Lower leg skin (tissue), 3 donors: ENCODE measurements at regions not wholly inside any gene's neighbourhood (a gene's known extent, or its start where the extent isn't known, plus 50 kb on each side); places are given as distances from the start of the nearest gene placed in this dataset.

Experiments
- CTCF ChIP-seq, 3 donors: fragments of 450-650 bp; IDR thresholded peaks; one replicate each; pipeline ENCODE4 v1.5.1; 2016; ENCODE audit warnings: antibody characterized with exemption in 3 of 3, mild to moderate bottlenecking in 3 of 3, moderate library complexity in 2 of 3
- POLR2A ChIP-seq, 2 donors: fragments of 450-650 bp; IDR thresholded peaks; one replicate each; pipeline ENCODE4 v1.6.1; 2016 to 2017; ENCODE audit warnings: antibody characterized with exemption in 2 of 2, mild to moderate bottlenecking in 1 of 2, moderate library complexity in 1 of 2

GRCh38 chr12:118503476-118503875 is 127.1 kb downstream of the SUDS3 start:
- TF ChIP-seq CTCF (IDR thresholded peaks at IDR 0.05): no peak
- TF ChIP-seq POLR2A (IDR thresholded peaks at IDR 0.05): no peak
